H1 (cell line): ENCODE measurements at regions not wholly inside any gene's neighbourhood (a gene's known extent, or its start where the extent isn't known, plus 50 kb on each side); places are given as distances from the start of the nearest gene placed in this dataset.

Experiments used
- CTCF ChIA-PET: fragments of 300-600 bp; sonication (Branson Sonifier 250); formaldehyde crosslinking; loops from one replicate; lab custom pipeline; 2021; ENCODE audit not compliant: partially characterized antibody; lab: Charles Lee
- POLR2A ChIA-PET: fragments of 300-600 bp; sonication (Branson Sonifier 250); formaldehyde crosslinking; loops from one replicate; lab custom pipeline; 2021; ENCODE audit warnings: inconsistent platforms; ENCODE audit not compliant: partially characterized antibody; lab: Charles Lee
- DNase-seq, 2 experiments: peaks; one replicate each; pipeline versions ENCODE4 v3.0.0 to v3.0.0-alpha.2; 2010 to 2022; ENCODE audit warnings: low spot score in 2 of 2, low read depth in 1 of 2, mixed read lengths in 1 of 2
- FAIRE-seq: peaks from 2 replicates; lab custom pipeline; 2011; peaks lifted over from hg19 to GRCh38; lab: Jason Lieb, UNC
- H2AFZ ChIP-seq: 2 replicates; pipeline ENCODE4 v1.8.1; 2012; ENCODE audit warnings: low read length, inconsistent platforms
- H2AK5ac ChIP-seq: 2 replicates; pipeline ENCODE4 v1.6.1; 2013; ENCODE audit warnings: low read depth, low read length
- H2BK120ac ChIP-seq: replicated peaks from 2 replicates; pipeline ENCODE3; 2013; ENCODE audit warnings: low read depth, low read length, inconsistent platforms
- H2BK12ac ChIP-seq: 2 replicates; pipeline ENCODE4 v1.6.1; 2013; ENCODE audit warnings: low read depth, low read length
- H2BK15ac ChIP-seq: 2 replicates; pipeline ENCODE4 v1.6.1; 2013; ENCODE audit warnings: low read length
- H2BK20ac ChIP-seq: 2 replicates; pipeline ENCODE4 v1.6.1; 2013; ENCODE audit warnings: low read length
- H2BK5ac ChIP-seq: 2 replicates; pipeline ENCODE4 v1.6.1; 2013; ENCODE audit warnings: low read depth, low read length
- H3K14ac ChIP-seq: 2 replicates; pipeline ENCODE4 v1.6.1; 2013; ENCODE audit warnings: inconsistent platforms; ENCODE audit not compliant: insufficient read length
- H3K18ac ChIP-seq: 2 replicates; pipeline ENCODE4 v1.6.1; 2013; ENCODE audit warnings: low read length; ENCODE audit errors: extremely low read depth
- H3K23ac ChIP-seq: 2 replicates; pipeline ENCODE4 v1.6.1; 2013; ENCODE audit warnings: inconsistent platforms; ENCODE audit not compliant: insufficient read length
- H3K23me2 ChIP-seq: 2 replicates; pipeline ENCODE4 v1.6.1; 2013; ENCODE audit warnings: low read depth, low read length
- H3K27ac ChIP-seq: 2 replicates; pipeline ENCODE4 v1.6.1; 2011; ENCODE audit warnings: low read depth, low read length, inconsistent platforms
- H3K27me3 ChIP-seq, 4 experiments: replicated peaks in 1 of 4; 1 replicate in 1 of 4; 2 replicates in 3 of 4; pipeline versions ENCODE4 v1.6.1 to v1.8.1; 2011 to 2013; ENCODE audit warnings: low read length in 3 of 4, mild to moderate bottlenecking in 3 of 4, inconsistent platforms in 2 of 4, mixed read lengths in 2 of 4, moderate library complexity in 1 of 4; ENCODE audit not compliant: control insufficient read depth in 3 of 4, insufficient read depth in 3 of 4; ENCODE audit errors: extremely low read depth in 1 of 4
- H3K36me3 ChIP-seq, 4 experiments: 2 replicates each; pipeline versions ENCODE4 v1.6.1 to v1.8.1; 2011 to 2013; ENCODE audit warnings: mild to moderate bottlenecking in 4 of 4, low read length in 3 of 4, moderate library complexity in 2 of 4, control low read depth in 1 of 4, inconsistent platforms in 1 of 4; ENCODE audit not compliant: insufficient read depth in 4 of 4, control insufficient read depth in 2 of 4
- H3K4ac ChIP-seq: replicated peaks from 2 replicates; pipeline ENCODE3; 2013; ENCODE audit warnings: low read length, low read depth, mixed read lengths, inconsistent platforms; ENCODE audit not compliant: insufficient read length
- H3K4me1 ChIP-seq, 4 experiments: replicated peaks in 1 of 4; 1 replicate in 1 of 4; 2 replicates in 3 of 4; pipeline versions ENCODE4 v1.6.1 to v1.8.1; 2011 to 2013; ENCODE audit warnings: low read length in 3 of 4, inconsistent platforms in 2 of 4, mixed read lengths in 1 of 4; ENCODE audit not compliant: insufficient read depth in 4 of 4, control insufficient read depth in 3 of 4
- H3K4me2 ChIP-seq, 2 experiments: 2 replicates each; pipeline versions ENCODE4 v1.6.1 to v1.8.1; 2011 to 2013; ENCODE audit warnings: low read depth in 2 of 2, low read length in 2 of 2, control low read depth in 1 of 2, inconsistent platforms in 1 of 2, mild to moderate bottlenecking in 1 of 2; ENCODE audit not compliant: insufficient read depth in 1 of 2
- H3K4me3 ChIP-seq, 4 experiments: fragments of 200-600, 300-600 bp in 1 of 4; sonication (generic), shearing (Covaris generic), sonication (Bioruptor Twin) in 1 of 4; 2 replicates each; pipeline versions ENCODE4 v1.5.1 to v1.8.1; 2011 to 2016; ENCODE audit warnings: low read length in 4 of 4, low read depth in 3 of 4, control low read depth in 2 of 4, inconsistent platforms in 2 of 4, mild to moderate bottlenecking in 2 of 4, mixed read lengths in 1 of 4, moderate library complexity in 1 of 4; ENCODE audit not compliant: insufficient read depth in 2 of 4; ENCODE audit errors: extremely low read depth in 1 of 4
- H3K56ac ChIP-seq: replicated peaks from 2 replicates; pipeline ENCODE3; 2013; ENCODE audit warnings: low read depth, mild to moderate bottlenecking, mixed read lengths, low read length, inconsistent platforms; ENCODE audit not compliant: insufficient read length
- H3K79me1 ChIP-seq: 2 replicates; pipeline ENCODE4 v1.6.1; 2013; ENCODE audit warnings: low read depth, low read length, control low read depth
- H3K79me2 ChIP-seq, 2 experiments: 2 replicates each; pipeline versions ENCODE4 v1.6.1 to v1.8.1; 2012 to 2013; ENCODE audit warnings: low read length in 2 of 2, mild to moderate bottlenecking in 2 of 2, inconsistent platforms in 1 of 2; ENCODE audit not compliant: insufficient read depth in 2 of 2, control insufficient read depth in 1 of 2
- H3K9ac ChIP-seq, 4 experiments: replicated peaks in 1 of 4; 1 replicate in 1 of 4; 2 replicates in 3 of 4; pipeline versions ENCODE4 v1.6.1 to v1.8.1; 2011 to 2013; ENCODE audit warnings: low read depth in 3 of 4, low read length in 3 of 4, control low read depth in 2 of 4, mild to moderate bottlenecking in 2 of 4, moderate library complexity in 2 of 4, inconsistent platforms in 1 of 4; ENCODE audit errors: extremely low read depth in 1 of 4
- H3K9me3 ChIP-seq, 2 experiments: 2 replicates each; pipeline versions ENCODE4 v1.6.1 to v1.8.1; 2012 to 2013; ENCODE audit warnings: mild to moderate bottlenecking in 2 of 2, moderate library complexity in 2 of 2, control low read depth in 1 of 2, inconsistent platforms in 1 of 2, low read depth in 1 of 2, low read length in 1 of 2, mixed read lengths in 1 of 2; ENCODE audit not compliant: insufficient read depth in 2 of 2
- H4K20me1 ChIP-seq, 2 experiments: replicated peaks in 1 of 2; 2 replicates each; pipeline versions ENCODE3 to v1.8.1; 2011 to 2013; ENCODE audit warnings: inconsistent platforms in 2 of 2, low read length in 2 of 2, mild to moderate bottlenecking in 1 of 2; ENCODE audit not compliant: insufficient read depth in 2 of 2, control insufficient read depth in 1 of 2
- H4K5ac ChIP-seq: 2 replicates; pipeline ENCODE4 v1.6.1; 2013; ENCODE audit warnings: low read length, low read depth, mixed read lengths, inconsistent platforms; ENCODE audit not compliant: insufficient read length
- H4K8ac ChIP-seq: 2 replicates; pipeline ENCODE4 v1.8.0; 2013; ENCODE audit warnings: mild to moderate bottlenecking, moderate library complexity, low read length, inconsistent platforms; ENCODE audit not compliant: insufficient read depth; ENCODE audit errors: extremely low read depth
- H4K91ac ChIP-seq: replicated peaks from 2 replicates; pipeline ENCODE3; 2013; ENCODE audit warnings: low read length, mixed read lengths, inconsistent platforms; ENCODE audit not compliant: insufficient read length
- CHD1 ChIP-seq: IDR thresholded peaks from 2 replicates; pipeline ENCODE4 v1.6.1; 2012; ENCODE audit warnings: low read depth, low read length, improper control_type of control experiment
- CHD2 ChIP-seq: IDR thresholded peaks from 2 replicates; pipeline ENCODE4 v1.6.1; 2012; ENCODE audit warnings: low read length, improper control_type of control experiment
- CREB1 ChIP-seq: IDR thresholded peaks from 2 replicates; pipeline ENCODE4 v1.6.1; 2012; ENCODE audit warnings: inconsistent platforms
- EZH2 ChIP-seq: fragments of 200-600 bp; sonication (generic); IDR thresholded peaks from 2 replicates; pipeline ENCODE4 v1.7.1; 2012; ENCODE audit warnings: low read depth, mild to moderate bottlenecking, moderate library complexity, low read length, inconsistent platforms; ENCODE audit not compliant: severe bottlenecking
- NRF1 ChIP-seq: IDR thresholded peaks from 2 replicates; pipeline ENCODE4 v1.6.1; 2011; ENCODE audit warnings: mild to moderate bottlenecking, low read depth, low read length, improper control_type of control experiment
- WGBS, 2 experiments: shearing (Covaris generic) in 1 of 2; methylation state at CpG; one replicate each; pipeline versions ENCODE4 v1.1.6 to v1.1.7; 2013 to 2015; ENCODE audit warnings: low lambda C conversion rate in 2 of 2, mixed read lengths in 2 of 2, inconsistent platforms in 1 of 2, low coverage in 1 of 2, missing lambda C conversion rate in 1 of 2; ENCODE audit not compliant: insufficient replicate concordance in 2 of 2, insufficient coverage in 1 of 2, insufficient read length in 1 of 2; ENCODE audit errors: extremely low coverage in 1 of 2, missing lambda C conversion rate in 1 of 2; 5-methylcytosine and 5-hydroxymethylcytosine counted together

DNA sequence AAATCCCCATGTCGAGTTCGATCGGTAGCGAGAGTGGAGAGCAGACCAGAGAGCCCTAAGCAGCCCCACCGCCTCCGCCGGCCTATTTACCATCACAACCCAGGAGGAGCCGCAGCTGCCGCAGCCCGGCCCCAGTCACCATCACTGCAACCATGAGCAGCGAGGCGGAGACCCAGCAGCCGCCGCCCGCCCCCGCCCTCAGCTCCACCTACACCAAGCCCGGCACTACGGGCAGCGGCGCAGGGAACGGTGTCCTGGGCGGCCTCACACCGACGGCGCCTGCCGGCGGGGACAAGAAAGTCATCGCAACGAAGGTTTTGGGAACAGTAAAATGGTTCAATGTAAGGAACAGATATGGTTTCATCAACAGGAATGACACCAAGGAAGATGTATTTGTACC is 89.5 kb upstream of the TPM1 start:
- Histone ChIP-seq H3K4me3 (no peak overlapping the region), H2BK12ac (no peak overlapping the region), H3K9ac (no peak overlapping the region), H3K9me3 (no peaks in the 10 kb centered on the region), H4K8ac (no peak overlapping the region), H3K4me2 (no peak overlapping the region), H2BK120ac (no peak overlapping the region), H3K23ac (no peak overlapping the region), H3K27me3 (no peaks in the 10 kb centered on the region), H2BK20ac (no peak overlapping the region), H3K79me2 (no peaks in the 10 kb centered on the region), H2AK5ac (no peak overlapping the region), H2BK15ac (no peak overlapping the region), H3K23me2 (no peaks in the 10 kb centered on the region), H3K4me1 (no peaks in the 10 kb centered on the region), H2BK5ac (no peak overlapping the region), H3K4ac (no peak overlapping the region), H3K27ac (no peak overlapping the region), H4K5ac (no peak overlapping the region), H3K18ac (no peak overlapping the region), H3K56ac (no peak overlapping the region), H3K14ac (no peak overlapping the region), H3K79me1 (no peaks in the 10 kb centered on the region), H2AFZ (no peak overlapping the region), H4K20me1 (no peaks in the 10 kb centered on the region), H3K36me3 (no peaks in the 10 kb centered on the region), H4K91ac (no peak overlapping the region)
- no peak for FAIRE-seq
- no peak for DNase-seq
- POLR2A ChIA-PET = no interaction called here
- TF ChIP-seq CHD1 = no peak
- no peak for TF ChIP-seq CHD2
- TF ChIP-seq CREB1 = no peak
- TF ChIP-seq EZH2 = no peak
- TF ChIP-seq NRF1 = no peak
- WGBS, 2 experiments = 84% methylated on average over 23 of the region's 29 CpGs; no CpG with 5 or more reads in 1 of the 2 experiments
- CTCF ChIA-PET = no interaction called here
